ENCODE measurements at regions not wholly inside any gene's neighbourhood (a gene's known extent, or its start where the extent isn't known, plus 50 kb on each side); places are given as distances from the start of the nearest gene placed in this dataset.

GRCh38 chr20:57851025-57851682 lies 141.3 kb upstream of the PMEPA1 start:
- H3K27ac ChIP-seq = no peak overlapping the region
- no peak for TF ChIP-seq CTCF (IDR thresholded peaks at IDR 0.05)
- no peak for TF ChIP-seq ZFX (IDR thresholded peaks at IDR 0.05; ENCODE audit: borderline replicate concordance)

GRCh38 chr20:57849521-57850215 lies 139.9 kb upstream of the PMEPA1 start:
- TF ChIP-seq CTCF (IDR thresholded peaks at IDR 0.05) = no peak
- no peak for TF ChIP-seq ZFX (IDR thresholded peaks at IDR 0.05; ENCODE audit: borderline replicate concordance)
- no peak overlapping the region for H3K27ac ChIP-seq

DNA sequence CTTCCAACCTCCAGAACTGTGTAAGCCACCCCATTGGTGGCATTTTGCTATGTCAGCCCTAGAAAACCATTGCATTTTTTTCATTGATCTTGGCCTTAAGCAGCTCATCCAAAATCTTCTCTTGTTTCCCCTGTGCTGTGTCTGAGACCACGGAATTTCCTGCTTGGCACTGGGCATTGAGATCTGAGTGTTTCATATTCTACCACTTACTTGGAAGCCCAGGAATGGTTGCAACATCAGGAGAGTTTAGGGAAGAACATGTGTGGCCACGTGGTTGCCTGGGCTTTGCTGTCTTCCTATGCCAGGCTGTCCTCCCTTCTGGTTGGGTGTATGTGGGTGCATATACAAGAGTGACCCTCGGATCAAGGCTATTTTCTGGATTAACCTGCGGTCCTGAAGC lies 139.3 kb upstream of the PMEPA1 start:
- H3K27ac ChIP-seq = no peak overlapping the region
- TF ChIP-seq CTCF (IDR thresholded peaks at IDR 0.05) = no peak

- H3K27ac ChIP-seq = no peak overlapping the region
- TF ChIP-seq CTCF (IDR thresholded peaks at IDR 0.05) (no peak), ZFX (IDR thresholded peaks at IDR 0.05; ENCODE audit: borderline replicate concordance) (no peak)
Measured at GRCh38 chr20:57848282-57848681, 138.5 kb upstream of the PMEPA1 start.

DNA sequence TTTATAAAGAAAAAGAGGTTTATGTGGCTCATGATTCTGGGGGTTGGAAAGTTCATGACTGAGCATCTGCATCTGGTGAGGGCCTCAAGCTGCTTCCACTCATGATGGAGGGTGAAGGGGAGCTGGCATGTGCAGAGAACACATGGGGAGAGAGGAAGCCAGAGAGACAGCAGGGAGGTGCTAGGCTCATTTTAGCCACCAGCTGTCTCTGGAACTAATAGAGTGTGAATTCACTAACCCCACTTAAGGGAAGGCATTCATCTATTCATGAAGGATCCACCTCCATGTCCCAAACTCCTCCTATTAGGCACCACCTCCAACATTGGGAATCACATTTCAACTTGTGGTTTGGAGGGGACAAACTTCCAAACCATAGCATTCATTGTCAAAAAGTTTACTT lies 137.3 kb upstream of the PMEPA1 start:
- TF ChIP-seq CTCF (IDR thresholded peaks at IDR 0.05) (no peak), ZFX (IDR thresholded peaks at IDR 0.05; ENCODE audit: borderline replicate concordance) (no peak)
- no peak overlapping the region for H3K27ac ChIP-seq

GRCh38 chr20:57844626-57845596 lies 135.1 kb upstream of the PMEPA1 start:
- TF ChIP-seq ZFX (IDR thresholded peaks at IDR 0.05; ENCODE audit: borderline replicate concordance) = no peak
- no peak for TF ChIP-seq CTCF (IDR thresholded peaks at IDR 0.05)
- H3K27ac ChIP-seq = no peak overlapping the region

Measured in 22Rv1 (cell line).